Skeletal muscle tissue (tissue), 3 donors: ENCODE measurements at regions not wholly inside any gene's neighbourhood (a gene's known extent, or its start where the extent isn't known, plus 50 kb on each side); places are given as distances from the start of the nearest gene placed in this dataset.
"Not testable (repeated sequence)": the region's sequence is repeated elsewhere in the genome, so short reads cannot be mapped to it uniquely, and the experiment has no call there.

Experiments used
- H3K27ac ChIP-seq: one replicate; pipeline ENCODE4 v1.7.0; 2013; ENCODE audit warnings: mild to moderate bottlenecking, low read depth, low read length, inconsistent platforms
- H3K27me3 ChIP-seq, 3 donors: one replicate each; pipeline ENCODE4 v1.7.0; 2013; ENCODE audit warnings: low read length in 3 of 3; ENCODE audit not compliant: control insufficient read depth in 3 of 3, insufficient read depth in 3 of 3
- H3K36me3 ChIP-seq, 3 donors: one replicate each; pipeline ENCODE4 v1.7.0; 2013; ENCODE audit warnings: low read length in 3 of 3; ENCODE audit not compliant: control insufficient read depth in 3 of 3, insufficient read depth in 3 of 3
- H3K4me1 ChIP-seq, 3 donors: one replicate each; pipeline ENCODE4 v1.7.0; 2013; ENCODE audit warnings: low read length in 3 of 3, mild to moderate bottlenecking in 3 of 3; ENCODE audit not compliant: control insufficient read depth in 3 of 3, insufficient read depth in 3 of 3
- H3K4me3 ChIP-seq, 3 donors: one replicate each; pipeline ENCODE4 v1.7.0; 2013; ENCODE audit warnings: low read length in 3 of 3
- H3K9ac ChIP-seq, 3 donors: one replicate each; pipeline ENCODE4 v1.7.0; 2013; ENCODE audit warnings: low read length in 3 of 3, mild to moderate bottlenecking in 3 of 3, moderate library complexity in 2 of 3, low read depth in 1 of 3
- H3K9me3 ChIP-seq, 3 donors: one replicate each; pipeline ENCODE4 v1.7.0; 2013; ENCODE audit warnings: low read length in 3 of 3; ENCODE audit not compliant: control insufficient read depth in 3 of 3
- donor health status: Osteomylitis.

DNA sequence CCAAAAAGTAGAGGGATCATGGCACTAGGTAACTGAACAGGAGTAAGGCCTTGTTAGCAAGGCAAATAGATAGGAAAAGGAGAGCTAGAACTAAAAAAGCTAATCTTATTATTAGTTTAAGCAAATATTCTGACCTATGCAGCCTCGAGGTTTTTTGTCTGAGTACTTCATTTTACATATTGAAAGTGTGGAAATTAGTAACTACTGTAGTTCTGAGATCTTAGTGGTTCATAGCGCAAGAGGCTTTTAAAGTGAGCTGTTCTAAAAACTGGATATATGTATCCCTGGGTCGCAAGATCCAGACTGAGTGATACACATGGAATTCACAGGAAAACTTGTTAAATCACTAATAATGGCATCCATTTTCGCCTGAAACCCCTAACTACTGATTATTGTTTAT, 411.0 kb upstream of the SOX5 start:
- no peaks in the 10 kb centered on the region for H3K9me3 ChIP-seq
- H3K36me3 ChIP-seq, result no peaks in the 10 kb centered on the region
- H3K9ac ChIP-seq, result no peak overlapping the region
- no peaks in the 10 kb centered on the region for H3K4me1 ChIP-seq
- H3K4me3 ChIP-seq, result no peak overlapping the region
- H3K27me3 ChIP-seq, result no peaks in the 10 kb centered on the region
- H3K27ac ChIP-seq, result no peak overlapping the region

DNA sequence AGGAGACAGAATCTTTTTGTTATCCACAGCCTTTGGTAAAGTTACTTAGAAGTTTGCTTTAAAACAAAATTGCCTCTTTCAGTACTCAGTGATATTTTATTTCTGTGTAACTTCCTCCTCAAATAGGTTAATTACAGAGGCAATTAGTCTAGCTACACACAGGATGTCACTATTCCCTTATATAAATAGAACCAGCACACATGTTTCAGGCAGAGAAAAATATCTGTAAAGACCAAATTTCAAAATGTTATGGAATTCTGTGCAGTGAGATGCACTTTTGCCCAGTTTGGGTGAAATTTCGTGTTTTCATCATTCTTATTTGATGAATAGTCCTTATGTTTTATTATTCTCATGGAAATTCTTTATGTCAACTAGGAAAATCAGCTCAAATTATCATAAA, 410.6 kb upstream of the SOX5 start:
- Histone ChIP-seq H3K36me3 (no peaks in the 10 kb centered on the region), H3K27me3 (no peaks in the 10 kb centered on the region), H3K27ac (no peak overlapping the region), H3K4me1 (no peaks in the 10 kb centered on the region), H3K4me3 (no peak overlapping the region), H3K9me3 (no peaks in the 10 kb centered on the region), H3K9ac (no peak overlapping the region)

DNA sequence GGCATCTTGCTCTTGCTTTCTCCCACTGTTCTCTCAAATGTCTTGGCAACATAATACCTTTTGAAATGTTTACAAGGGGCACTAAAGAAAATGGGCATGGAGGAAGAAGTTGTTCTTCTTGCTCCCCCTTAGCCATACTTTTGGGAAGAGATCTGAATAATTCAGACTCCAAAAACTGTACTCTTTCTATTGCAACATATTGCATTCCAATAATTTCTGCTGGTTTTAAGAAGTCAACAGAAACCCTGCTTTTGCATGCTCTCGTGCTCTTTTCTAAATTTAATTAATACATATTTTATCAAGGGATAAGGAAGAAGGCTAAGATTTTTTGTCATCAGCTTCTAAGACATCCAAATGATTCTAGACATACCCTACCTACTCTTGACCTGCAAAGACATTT, 409.9 kb upstream of the SOX5 start:
- no peaks in the 10 kb centered on the region for H3K4me1 ChIP-seq
- no peaks in the 10 kb centered on the region for H3K9me3 ChIP-seq
- H3K36me3 ChIP-seq, result no peaks in the 10 kb centered on the region
- H3K27ac ChIP-seq, result no peak overlapping the region
- H3K4me3 ChIP-seq, result no peak overlapping the region
- H3K27me3 ChIP-seq, result no peaks in the 10 kb centered on the region
- H3K9ac ChIP-seq, result no peak overlapping the region

DNA sequence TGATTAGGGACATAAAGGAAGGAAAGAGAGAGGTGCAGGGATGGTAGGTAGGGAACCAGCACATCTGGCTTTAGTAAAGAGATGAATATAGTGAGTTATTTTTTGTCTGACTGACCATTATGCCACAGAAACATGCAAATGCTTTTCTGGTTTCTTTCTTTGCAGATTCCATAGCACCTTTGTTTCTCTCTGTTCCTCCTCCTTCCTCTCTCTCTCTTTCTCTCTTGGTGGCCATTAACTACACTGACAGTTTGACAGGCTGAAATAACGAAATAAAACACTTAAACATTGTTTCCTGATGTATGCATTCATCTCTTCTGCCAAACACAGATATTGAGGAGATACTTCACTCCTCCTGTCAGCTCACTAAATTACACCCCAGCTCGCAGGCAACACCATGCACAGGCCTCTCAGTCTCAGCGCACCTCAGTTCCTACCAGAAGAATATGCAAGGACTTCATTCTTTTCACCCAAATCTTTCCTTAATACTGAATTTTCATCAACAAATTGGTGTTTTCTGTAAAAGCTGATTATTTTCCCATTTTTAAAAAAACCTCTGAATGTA, 406.9 kb upstream of the SOX5 start:
- H3K4me3 ChIP-seq, result no peak overlapping the region
- H3K27me3 ChIP-seq, result no peaks in the 10 kb centered on the region
- H3K27ac ChIP-seq, result no peak overlapping the region
- no peaks in the 10 kb centered on the region for H3K4me1 ChIP-seq
- H3K9ac ChIP-seq, result no peak overlapping the region
- no peaks in the 10 kb centered on the region for H3K9me3 ChIP-seq
- H3K36me3 ChIP-seq, result no peaks in the 10 kb centered on the region

DNA sequence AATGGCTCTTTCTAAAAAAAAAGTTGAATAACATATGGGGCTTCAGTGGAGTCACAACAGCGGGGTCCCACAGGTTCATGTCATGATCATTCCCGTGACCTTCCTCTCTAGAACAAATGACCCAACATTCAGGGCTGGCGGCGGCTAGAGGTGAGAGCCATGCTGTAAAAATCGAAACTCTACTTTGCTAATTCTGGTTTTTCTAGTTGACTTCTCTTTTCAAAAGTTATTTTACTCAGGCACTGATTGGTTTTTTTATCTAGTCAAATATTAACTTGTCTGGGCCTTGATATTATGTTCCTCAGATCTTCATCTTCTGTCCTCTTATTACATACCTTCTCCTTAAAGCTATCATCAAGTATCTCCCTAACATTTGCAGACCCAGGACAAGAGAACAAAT, 402.9 kb upstream of the SOX5 start:
- no peaks in the 10 kb centered on the region for H3K4me1 ChIP-seq
- H3K27ac ChIP-seq, result no peak overlapping the region
- H3K9me3 ChIP-seq, result no peaks in the 10 kb centered on the region
- no peaks in the 10 kb centered on the region for H3K27me3 ChIP-seq
- no peak overlapping the region for H3K9ac ChIP-seq
- no peaks in the 10 kb centered on the region for H3K36me3 ChIP-seq
- H3K4me3 ChIP-seq, result no peak overlapping the region

DNA sequence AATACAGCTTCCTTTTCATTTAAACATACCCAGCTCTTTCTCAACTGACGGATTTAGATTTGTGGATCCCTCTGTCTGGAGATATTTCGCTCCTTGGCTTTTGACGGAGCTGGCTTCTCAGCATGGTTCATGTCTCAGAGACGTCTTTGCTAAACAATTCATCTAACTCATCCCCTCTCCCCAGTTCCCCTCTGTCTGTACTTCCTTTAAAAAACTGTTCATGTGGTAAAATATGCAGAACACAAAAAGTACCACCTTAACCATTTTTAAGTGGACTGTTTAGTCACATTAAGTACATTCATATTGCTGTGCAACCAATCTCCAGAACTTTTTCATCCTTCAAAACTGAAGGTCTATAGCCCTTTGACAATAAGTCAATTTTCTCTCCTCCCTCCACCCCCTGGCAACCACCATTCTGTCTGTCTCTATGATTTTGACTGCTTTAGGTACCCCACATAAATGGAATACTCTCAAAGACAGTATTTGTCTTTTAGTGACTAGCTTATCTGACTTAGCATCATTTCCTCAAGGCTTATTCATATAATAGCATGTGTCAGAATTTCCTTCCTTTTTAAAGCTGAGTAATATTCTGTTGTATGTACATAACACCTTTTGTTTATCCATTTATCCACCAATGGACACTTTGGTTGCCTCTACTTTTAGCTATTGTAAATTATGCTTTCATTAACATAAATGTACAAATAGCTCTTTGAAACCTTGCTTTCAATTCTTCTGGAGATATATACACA, 399.8 kb upstream of the SOX5 start:
- H3K4me3 ChIP-seq, result no peak overlapping the region
- no peak overlapping the region for H3K27ac ChIP-seq
- no peak overlapping the region for H3K9ac ChIP-seq
- H3K9me3 ChIP-seq, result no peaks in the 10 kb centered on the region
- no peaks in the 10 kb centered on the region for H3K36me3 ChIP-seq
- H3K27me3 ChIP-seq, result no peaks in the 10 kb centered on the region
- no peaks in the 10 kb centered on the region for H3K4me1 ChIP-seq

DNA sequence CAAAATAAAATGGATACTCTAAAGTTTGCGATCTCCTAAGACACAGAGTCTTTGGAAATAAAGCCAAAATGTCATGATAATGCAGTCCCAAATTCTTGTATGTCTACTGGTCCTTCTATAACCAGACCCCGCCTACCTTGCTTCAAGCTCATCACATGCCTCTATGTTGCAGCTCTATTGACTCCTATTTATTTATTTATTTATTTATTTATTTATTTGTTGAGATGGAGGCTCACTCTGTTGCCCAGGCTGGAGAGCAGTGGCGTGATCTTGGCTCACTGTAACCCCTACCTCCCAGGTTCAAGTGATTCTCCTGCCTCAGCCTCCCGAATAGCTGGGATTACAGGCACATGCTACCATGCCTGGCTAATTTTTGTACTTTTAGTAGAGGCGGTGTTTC, 398.7 kb upstream of the SOX5 start:
- H3K36me3 ChIP-seq, H3K4me3 ChIP-seq, H3K4me1 ChIP-seq, H3K27ac ChIP-seq, H3K9me3 ChIP-seq, H3K9ac ChIP-seq, H3K27me3 ChIP-seq: not testable (repeated sequence)

DNA sequence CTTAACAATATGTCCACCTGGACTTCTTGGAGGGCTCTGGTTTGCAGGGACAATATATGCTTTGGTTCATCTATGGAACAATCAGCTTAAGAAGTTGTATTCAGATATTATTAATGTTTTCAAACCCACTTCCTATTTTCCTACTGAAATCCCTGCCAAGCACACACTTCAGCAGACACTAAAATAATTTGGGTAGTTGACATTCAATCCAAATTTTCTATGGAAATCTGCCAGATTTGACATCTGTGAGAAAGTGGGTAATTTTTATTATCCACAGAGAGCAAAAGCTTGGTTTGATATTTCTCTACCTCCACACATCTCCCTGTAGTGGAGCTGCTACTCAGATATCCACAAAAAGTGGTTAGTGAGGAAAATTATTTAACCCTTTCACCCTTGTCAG, 378.8 kb upstream of the SOX5 start:
- no peak overlapping the region for H3K27ac ChIP-seq
- no peaks in the 10 kb centered on the region for H3K27me3 ChIP-seq
- H3K4me3 ChIP-seq, result no peak overlapping the region

DNA sequence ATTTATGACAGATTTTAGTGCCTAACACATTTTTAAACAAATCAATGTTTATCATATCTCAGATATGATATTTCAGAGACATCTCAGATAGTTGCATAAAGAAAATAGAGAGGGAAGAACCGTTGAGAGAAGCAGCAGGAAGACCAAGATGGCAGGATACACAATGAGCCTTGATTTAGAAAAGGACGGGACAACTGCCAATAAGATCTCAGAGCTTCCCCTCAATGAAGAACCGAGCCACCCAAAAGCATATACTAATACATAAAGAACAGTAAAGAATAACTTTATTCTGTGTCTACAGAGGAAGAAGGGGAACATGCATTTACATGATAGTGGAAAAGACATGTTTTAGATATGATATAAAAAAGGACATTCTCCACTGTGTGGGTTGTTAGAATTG, 375.9 kb upstream of the SOX5 start:
- Histone ChIP-seq H3K4me3 (no peak overlapping the region), H3K36me3 (no peaks in the 10 kb centered on the region), H3K27ac (no peak overlapping the region), H3K4me1 (no peaks in the 10 kb centered on the region), H3K9ac (no peak overlapping the region), H3K27me3 (no peaks in the 10 kb centered on the region), H3K9me3 (no peaks in the 10 kb centered on the region)

More for the DNA sequence above, 378.8 kb upstream of the SOX5 start:
- H3K9ac ChIP-seq, result no peak overlapping the region
- H3K36me3 ChIP-seq, result no peaks in the 10 kb centered on the region
- H3K9me3 ChIP-seq, result no peaks in the 10 kb centered on the region
- no peaks in the 10 kb centered on the region for H3K4me1 ChIP-seq

DNA sequence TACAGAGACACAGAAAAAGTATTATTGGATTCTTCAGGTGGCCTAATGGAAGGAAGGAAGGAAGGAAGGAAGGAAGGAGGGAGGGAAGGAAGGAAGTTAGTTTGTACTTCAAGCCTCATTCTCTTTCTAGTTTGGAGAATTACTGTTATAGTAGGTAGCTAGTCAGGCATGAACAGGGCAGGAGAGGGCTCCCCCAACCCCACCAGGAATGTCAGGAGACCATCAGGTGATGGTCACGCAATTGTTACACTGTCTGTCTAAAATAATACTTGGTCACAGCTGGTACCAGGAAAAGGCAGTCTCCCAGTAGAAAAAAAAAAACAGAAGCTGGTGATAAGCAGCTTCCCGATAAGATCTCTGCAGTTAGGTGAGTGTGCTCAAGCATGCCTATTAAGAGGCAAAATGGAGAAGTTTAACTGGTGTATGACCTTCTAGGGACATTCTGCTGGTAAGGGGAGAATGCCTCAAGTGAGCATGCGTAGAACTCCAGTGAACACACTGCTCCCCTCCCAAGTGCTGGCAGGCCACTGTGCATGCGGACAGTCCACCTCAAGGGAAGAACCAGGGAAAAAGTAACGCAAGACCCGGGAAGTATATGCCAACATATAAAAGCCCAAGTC, 358.4 kb upstream of the SOX5 start:
- H3K9ac ChIP-seq, result no peak overlapping the region
- no peaks in the 10 kb centered on the region for H3K27me3 ChIP-seq
- H3K4me1 ChIP-seq, result no peaks in the 10 kb centered on the region
- no peaks in the 10 kb centered on the region for H3K36me3 ChIP-seq
- H3K9me3 ChIP-seq, result no peaks in the 10 kb centered on the region
- H3K4me3 ChIP-seq, result no peak overlapping the region
- H3K27ac ChIP-seq, result no peak overlapping the region
